ENCODE measurements at regions not wholly inside any gene's neighbourhood (a gene's known extent, or its start where the extent isn't known, plus 50 kb on each side); places are given as distances from the start of the nearest gene placed in this dataset.

DNA sequence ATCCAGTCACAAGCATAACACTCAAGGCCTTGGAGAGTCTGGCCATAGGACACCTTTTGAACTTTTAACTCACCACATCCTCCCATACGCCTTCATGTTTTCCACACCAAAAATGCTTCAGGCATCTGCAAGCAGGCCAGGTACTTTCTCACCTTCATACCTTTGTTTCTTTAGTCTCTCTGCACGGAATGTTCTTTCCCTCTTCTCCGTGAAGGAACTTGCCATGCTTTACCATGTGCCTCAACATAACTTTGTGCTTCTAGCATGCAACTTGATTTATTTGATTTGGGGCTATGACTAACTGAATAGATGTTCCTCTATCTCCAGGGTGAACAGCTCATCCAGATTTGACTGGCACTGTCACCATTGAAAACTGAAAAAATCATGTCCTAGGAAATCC lies 141.7 kb upstream of the ACVR2A start:
- Histone ChIP-seq H3K27me3 (ENCODE audit: control insufficient read depth, insufficient read depth, low read length) (no peaks in the 10 kb centered on the region), H3K36me3 (ENCODE audit: control insufficient read depth, insufficient read depth, low read length) (no peaks in the 10 kb centered on the region), H3K27ac (ENCODE audit: low read length) (no peak overlapping the region), H3K9me3 (ENCODE audit: control insufficient read depth, insufficient read depth, low read depth, low read length) (no peaks in the 10 kb centered on the region), H3K4me1 (ENCODE audit: control insufficient read depth, insufficient read depth, low read length) (no peaks in the 10 kb centered on the region), H3K4me3 (ENCODE audit: low read depth in 2 of 2, low read length in 2 of 2) (no peak overlapping the region)
- intact Hi-C loops (cut with micrococcal nuclease; ENCODE audit: unreplicated experiment) = no loop called here
- ChIA-PET POLR2A (no interaction called here), CTCF (no interaction called here)
- no peak for ATAC-seq
- TF ChIP-seq SIN3A (IDR thresholded peaks at IDR 0.05; ENCODE audit: borderline replicate concordance, insufficient read depth, low read depth, low read length) = no peak
- no peak for TF ChIP-seq POLR2AphosphoS5 (IDR thresholded peaks at IDR 0.05; ENCODE audit: low read depth, low read length)
- TF ChIP-seq, protein P1, sequence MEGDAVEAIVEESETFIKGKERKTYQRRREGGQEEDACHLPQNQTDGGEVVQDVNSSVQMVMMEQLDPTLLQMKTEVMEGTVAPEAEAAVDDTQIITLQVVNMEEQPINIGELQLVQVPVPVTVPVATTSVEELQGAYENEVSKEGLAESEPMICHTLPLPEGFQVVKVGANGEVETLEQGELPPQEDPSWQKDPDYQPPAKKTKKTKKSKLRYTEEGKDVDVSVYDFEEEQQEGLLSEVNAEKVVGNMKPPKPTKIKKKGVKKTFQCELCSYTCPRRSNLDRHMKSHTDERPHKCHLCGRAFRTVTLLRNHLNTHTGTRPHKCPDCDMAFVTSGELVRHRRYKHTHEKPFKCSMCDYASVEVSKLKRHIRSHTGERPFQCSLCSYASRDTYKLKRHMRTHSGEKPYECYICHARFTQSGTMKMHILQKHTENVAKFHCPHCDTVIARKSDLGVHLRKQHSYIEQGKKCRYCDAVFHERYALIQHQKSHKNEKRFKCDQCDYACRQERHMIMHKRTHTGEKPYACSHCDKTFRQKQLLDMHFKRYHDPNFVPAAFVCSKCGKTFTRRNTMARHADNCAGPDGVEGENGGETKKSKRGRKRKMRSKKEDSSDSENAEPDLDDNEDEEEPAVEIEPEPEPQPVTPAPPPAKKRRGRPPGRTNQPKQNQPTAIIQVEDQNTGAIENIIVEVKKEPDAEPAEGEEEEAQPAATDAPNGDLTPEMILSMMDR (IDR thresholded peaks at IDR 0.05) = no peak
- no peak for TF ChIP-seq TCF7L2 (IDR thresholded peaks at IDR 0.05; ENCODE audit: low read depth, low read length)
- TF ChIP-seq, protein P2, sequence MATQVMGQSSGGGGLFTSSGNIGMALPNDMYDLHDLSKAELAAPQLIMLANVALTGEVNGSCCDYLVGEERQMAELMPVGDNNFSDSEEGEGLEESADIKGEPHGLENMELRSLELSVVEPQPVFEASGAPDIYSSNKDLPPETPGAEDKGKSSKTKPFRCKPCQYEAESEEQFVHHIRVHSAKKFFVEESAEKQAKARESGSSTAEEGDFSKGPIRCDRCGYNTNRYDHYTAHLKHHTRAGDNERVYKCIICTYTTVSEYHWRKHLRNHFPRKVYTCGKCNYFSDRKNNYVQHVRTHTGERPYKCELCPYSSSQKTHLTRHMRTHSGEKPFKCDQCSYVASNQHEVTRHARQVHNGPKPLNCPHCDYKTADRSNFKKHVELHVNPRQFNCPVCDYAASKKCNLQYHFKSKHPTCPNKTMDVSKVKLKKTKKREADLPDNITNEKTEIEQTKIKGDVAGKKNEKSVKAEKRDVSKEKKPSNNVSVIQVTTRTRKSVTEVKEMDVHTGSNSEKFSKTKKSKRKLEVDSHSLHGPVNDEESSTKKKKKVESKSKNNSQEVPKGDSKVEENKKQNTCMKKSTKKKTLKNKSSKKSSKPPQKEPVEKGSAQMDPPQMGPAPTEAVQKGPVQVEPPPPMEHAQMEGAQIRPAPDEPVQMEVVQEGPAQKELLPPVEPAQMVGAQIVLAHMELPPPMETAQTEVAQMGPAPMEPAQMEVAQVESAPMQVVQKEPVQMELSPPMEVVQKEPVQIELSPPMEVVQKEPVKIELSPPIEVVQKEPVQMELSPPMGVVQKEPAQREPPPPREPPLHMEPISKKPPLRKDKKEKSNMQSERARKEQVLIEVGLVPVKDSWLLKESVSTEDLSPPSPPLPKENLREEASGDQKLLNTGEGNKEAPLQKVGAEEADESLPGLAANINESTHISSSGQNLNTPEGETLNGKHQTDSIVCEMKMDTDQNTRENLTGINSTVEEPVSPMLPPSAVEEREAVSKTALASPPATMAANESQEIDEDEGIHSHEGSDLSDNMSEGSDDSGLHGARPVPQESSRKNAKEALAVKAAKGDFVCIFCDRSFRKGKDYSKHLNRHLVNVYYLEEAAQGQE (IDR thresholded peaks at IDR 0.05; ENCODE audit: insufficient read depth in 1 of 2, low read depth in 2 of 2, low read length in 1 of 2) = no peak
- DNase-seq (ENCODE audit: low read depth, low spot score) = no peak
- in situ Hi-C loops (cut with HindIII; ENCODE audit: low pct_unique_long_range_greater_than_20kb, low sequenced_read_pairs) = no loop called here
- BruUV-seq (replicated peaks) = no TSS peak

DNA sequence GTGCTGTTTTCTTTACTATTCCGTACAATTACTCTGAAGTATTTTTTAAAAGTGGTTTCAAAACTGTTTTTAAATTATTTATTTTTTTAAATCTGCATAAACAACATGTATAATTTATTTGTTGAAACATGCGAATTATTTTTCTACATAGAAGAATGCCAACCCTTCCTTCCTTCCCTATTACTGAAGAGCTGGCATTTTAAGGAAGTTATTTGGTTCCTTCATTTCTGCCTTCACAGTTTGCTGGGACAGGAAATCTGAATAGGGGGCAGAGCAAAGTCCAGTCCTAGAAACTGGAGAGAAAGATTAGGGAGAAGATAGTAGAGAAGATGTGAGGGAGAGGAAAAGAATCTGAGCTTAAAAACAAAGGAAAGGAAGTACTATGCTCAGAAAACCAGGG lies 146.7 kb upstream of the ACVR2A start:
- in situ Hi-C loops (cut with HindIII; ENCODE audit: low pct_unique_long_range_greater_than_20kb, low sequenced_read_pairs) = no loop called here
- intact Hi-C loops (cut with micrococcal nuclease; ENCODE audit: unreplicated experiment) = loop anchor here (2.0 kb wide), 1 partner anchor 15 kb away; no protein-coding TSS in a partner anchor
- Histone ChIP-seq H3K36me3 (ENCODE audit: control insufficient read depth, insufficient read depth, low read length) (no peaks in the 10 kb centered on the region), H3K9me3 (ENCODE audit: control insufficient read depth, insufficient read depth, low read depth, low read length) (no peaks in the 10 kb centered on the region), H3K4me3 (ENCODE audit: low read depth in 2 of 2, low read length in 2 of 2) (no peak overlapping the region), H3K27me3 (ENCODE audit: control insufficient read depth, insufficient read depth, low read length) (no peaks in the 10 kb centered on the region), H3K4me1 (ENCODE audit: control insufficient read depth, insufficient read depth, low read length) (no peaks in the 10 kb centered on the region), H3K27ac (ENCODE audit: low read length) (no peak overlapping the region)
- ChIA-PET CTCF (no interaction called here), POLR2A (no interaction called here)
- TF ChIP-seq, protein P2 (IDR thresholded peaks at IDR 0.05; ENCODE audit: insufficient read depth in 1 of 2, low read depth in 2 of 2, low read length in 1 of 2) = no peak
- TF ChIP-seq SIN3A (IDR thresholded peaks at IDR 0.05; ENCODE audit: borderline replicate concordance, insufficient read depth, low read depth, low read length) (no peak), TCF7L2 (IDR thresholded peaks at IDR 0.05; ENCODE audit: low read depth, low read length) (no peak), POLR2AphosphoS5 (IDR thresholded peaks at IDR 0.05; ENCODE audit: low read depth, low read length) (no peak)
- TF ChIP-seq, protein P1 (IDR thresholded peaks at IDR 0.05) = no peak
- no peak for DNase-seq (ENCODE audit: low read depth, low spot score)
- ATAC-seq = no peak
- BruUV-seq (replicated peaks) = no TSS peak
